ENCODE measurements at regions not wholly inside any gene's neighbourhood (a gene's known extent, or its start where the extent isn't known, plus 50 kb on each side); places are given as distances from the start of the nearest gene placed in this dataset.
"Not testable (repeated sequence)": the region's sequence is repeated elsewhere in the genome, so short reads cannot be mapped to it uniquely, and the experiment has no call there.

- not testable (repeated sequence) for TF ChIP-seq CTCF (IDR thresholded peaks at IDR 0.05; ENCODE audit: poor library complexity, severe bottlenecking); TAF1 (IDR thresholded peaks at IDR 0.05; ENCODE audit: low read depth); MXI1 (conservative IDR thresholded peaks at IDR 0.05; ENCODE audit: poor library complexity, severe bottlenecking); REST (IDR thresholded peaks at IDR 0.05; ENCODE audit: borderline replicate concordance); RAD21 (conservative IDR thresholded peaks at IDR 0.05)
These were observed 534.1 kb upstream of the ARRDC3 start for GRCh38 chr5:91917037-91917814.
